NCI-H1694 (cell line): ENCODE measurements at regions not wholly inside any gene's neighbourhood (a gene's known extent, or its start where the extent isn't known, plus 50 kb on each side); places are given as distances from the start of the nearest gene placed in this dataset.

ENCODE experiments used
- DNase-seq: peaks from one replicate; lab custom pipeline; 2025; lab: John Stamatoyannopoulos, UW

DNA sequence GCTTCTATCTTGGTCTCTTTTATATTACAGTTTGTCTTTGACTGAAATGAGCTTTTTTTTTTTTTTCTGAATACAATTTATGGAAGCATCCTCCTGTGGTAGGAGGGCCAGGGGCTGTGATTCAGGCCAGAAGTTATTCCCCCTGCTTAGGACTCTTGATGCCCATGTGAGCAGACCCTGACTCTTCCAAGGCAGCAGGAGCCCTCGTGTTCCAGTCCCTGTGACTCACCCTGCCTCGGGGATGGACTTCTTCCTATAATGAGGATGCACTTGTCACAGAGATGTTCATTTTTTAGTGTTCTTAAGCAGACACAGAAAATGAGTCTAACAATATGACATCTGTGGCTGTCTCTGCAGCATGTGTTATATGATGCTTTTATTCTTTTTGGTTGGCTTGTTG, 1293.7 kb upstream of the AUTS2 start:
- no peak for DNase-seq

DNA sequence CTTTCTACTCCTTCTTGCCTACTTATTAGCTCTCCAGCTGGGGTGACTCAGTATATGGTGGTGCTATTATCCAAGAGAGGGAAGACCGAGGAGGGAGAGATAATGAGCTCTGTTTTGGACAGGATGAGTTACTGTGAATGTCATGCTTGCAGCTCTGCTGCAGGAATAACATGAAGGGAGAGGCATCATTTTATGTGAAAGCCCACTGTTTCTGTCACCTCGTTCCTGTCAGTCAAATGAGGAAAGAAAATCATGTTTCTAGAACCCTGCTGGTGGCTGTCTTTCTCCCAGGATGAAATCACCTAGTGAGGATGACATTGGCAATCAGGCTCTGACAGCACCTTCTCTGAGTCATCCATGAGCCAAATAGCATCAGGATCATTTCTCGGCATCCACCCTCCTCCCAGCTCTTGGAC, 1291.6 kb upstream of the AUTS2 start:
- DNase-seq = no peak

DNA sequence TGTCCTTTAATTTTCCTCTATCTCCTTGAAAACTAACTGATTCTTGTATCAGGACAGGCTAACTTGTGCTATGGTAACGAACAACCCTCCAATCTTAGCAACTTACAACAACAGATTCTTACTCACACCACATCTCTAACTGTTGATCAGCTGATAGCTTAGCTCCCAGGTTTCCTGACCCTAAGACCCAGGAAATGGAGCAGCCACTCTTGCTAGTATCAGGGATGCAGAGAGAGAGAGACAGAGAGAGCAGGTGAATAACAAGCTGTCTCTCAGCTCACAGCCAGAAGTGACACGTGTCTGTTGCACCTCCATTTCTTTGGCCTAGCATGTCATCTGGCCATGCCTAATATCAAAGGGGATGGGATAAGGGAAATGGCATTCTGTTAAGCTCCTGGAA, 1289.0 kb upstream of the AUTS2 start:
- DNase-seq = no peak

DNA sequence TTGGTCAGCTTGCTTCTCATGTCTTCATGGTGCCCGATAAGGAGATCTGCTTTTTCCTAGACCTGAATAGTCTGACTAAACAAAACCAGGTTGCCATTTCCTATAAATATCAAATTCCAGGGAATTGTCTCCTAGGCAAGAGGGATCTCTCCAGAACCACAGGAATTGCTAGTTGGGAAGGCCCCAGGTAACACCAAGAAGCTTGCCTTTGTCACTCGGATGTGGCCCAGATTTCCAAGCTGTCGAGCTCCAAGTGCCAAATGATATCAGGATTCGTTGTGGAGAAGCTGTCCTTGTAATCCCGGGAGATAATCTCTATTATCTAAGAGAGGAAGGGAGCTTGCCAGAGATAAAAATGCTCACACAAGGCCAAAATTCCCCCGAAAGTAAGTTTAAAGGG, 1288.5 kb upstream of the AUTS2 start:
- no peak for DNase-seq

DNA sequence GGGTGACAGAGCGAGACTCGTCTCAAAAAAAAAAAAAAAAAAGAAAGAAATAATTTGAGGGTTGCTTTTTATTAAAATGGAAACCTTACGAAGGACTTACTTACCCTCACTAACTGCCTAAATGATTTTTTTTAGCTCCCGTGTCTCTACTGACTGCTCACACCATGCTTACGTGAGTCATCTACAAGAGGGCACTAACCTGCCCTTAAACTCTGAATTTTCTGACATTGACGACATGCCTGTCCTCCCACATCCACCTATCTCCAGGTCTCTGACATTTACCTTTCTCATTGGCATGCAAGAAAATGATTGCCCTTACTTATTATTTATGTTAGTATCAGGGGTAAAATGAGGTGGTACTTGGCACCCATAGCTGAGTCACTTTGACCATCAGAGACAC, 1286.3 kb upstream of the AUTS2 start:
- DNase-seq = no peak

DNA sequence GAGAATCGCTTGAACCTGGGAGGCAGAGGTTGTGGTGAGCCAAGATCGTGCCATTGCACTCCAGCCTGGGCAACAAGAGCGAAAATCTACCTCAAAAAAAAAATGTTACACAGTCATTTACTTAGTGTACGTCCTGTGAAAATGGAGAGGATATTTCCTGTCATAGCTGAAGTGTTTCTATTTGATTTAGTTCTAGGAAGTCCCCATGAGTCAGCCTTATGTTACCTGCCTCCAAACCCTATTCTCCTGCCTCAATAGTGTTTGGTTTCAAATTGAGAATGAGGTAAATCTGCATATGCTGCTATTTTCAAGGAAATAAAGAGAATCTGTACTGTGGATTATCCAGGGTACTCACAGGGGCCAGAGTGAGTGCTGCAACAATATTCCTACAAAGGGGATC, 1284.5 kb upstream of the AUTS2 start:
- no peak for DNase-seq

DNA sequence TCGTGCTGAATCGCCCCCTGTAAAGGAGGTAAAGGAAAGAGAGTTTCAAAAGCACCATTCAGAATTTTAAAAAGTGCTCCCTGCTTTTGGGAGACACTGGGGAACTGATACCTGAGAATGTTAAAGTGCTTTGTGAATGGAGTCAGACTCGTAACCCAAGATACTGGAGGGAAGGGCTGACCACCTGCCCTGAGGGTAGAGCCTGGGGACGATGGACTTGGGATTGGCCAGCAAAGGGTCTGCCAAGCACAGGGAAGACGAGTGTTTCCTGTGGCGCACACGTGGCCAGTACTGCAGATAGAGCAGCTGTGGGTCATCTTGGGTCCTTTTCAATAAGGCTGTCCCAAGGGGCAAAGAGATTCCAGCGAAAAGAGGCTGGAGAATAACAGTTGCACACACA, 1284.1 kb upstream of the AUTS2 start:
- DNase-seq = no peak

DNA sequence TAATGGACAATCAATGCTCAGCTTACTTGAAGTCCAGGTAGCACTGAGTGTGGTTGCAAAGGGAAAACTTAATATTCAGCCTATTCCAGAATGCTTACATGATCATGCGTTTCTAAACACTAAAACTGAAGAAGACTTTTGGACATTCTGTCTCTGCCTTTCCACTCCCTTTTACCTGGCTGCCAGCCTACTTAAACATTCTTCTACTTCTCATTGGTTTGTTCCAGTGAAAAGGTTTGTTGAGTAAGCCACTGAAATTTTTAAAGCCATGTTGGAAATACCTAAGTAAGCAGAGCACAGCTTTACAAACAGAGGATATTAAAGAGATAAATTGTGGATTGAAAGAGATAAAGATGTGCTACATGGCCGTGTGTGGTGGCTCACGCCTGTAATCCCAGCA, 1280.8 kb upstream of the AUTS2 start:
- no peak for DNase-seq

DNA sequence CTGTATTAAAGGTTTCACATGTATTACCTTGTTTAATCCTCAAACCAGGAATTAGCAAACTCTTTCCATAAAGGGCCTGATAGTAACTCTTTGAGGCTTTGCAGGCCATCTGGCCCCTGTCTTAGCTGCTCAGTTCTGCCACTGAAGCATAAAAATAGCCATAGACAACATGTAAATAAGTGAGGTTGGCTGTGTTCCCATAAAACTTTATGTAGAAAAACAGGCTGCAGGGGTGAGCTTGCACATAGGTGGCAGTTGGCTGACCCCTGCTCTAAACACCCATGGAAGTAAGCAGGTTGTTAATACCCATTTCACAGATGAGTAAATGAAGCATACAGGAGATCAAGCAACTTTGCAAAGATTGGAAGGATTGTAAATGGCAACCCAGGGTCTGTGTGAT, 1279.2 kb upstream of the AUTS2 start:
- DNase-seq = peak; percentile 2

DNA sequence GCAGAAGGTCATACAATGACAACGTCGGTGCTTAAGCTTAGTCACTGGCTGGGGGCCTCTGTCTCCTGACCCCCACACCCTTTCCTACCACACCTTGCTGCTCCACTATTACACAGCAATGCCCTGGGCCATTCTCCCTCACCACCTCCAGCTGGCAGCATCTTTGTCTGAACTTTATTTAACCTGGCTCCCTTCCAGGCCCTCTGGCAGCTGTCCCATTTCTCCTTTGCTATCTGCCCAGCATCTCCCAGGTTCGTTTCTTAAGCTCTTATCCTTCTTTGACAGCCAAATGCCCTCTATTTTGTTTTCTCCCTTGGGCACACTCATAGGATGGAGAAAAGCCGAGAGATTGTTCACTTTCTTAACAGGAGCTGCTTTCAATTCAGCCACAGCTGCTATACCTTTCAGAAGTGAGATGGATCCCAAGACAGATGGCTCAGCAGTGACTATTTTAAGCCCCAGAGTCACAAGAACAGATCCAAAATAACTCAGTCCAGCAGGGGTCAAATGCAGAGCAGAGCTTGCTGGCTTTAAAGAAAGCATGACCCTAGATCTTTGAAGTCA, 1277.1 kb upstream of the AUTS2 start:
- DNase-seq = peak; percentile 49

DNA sequence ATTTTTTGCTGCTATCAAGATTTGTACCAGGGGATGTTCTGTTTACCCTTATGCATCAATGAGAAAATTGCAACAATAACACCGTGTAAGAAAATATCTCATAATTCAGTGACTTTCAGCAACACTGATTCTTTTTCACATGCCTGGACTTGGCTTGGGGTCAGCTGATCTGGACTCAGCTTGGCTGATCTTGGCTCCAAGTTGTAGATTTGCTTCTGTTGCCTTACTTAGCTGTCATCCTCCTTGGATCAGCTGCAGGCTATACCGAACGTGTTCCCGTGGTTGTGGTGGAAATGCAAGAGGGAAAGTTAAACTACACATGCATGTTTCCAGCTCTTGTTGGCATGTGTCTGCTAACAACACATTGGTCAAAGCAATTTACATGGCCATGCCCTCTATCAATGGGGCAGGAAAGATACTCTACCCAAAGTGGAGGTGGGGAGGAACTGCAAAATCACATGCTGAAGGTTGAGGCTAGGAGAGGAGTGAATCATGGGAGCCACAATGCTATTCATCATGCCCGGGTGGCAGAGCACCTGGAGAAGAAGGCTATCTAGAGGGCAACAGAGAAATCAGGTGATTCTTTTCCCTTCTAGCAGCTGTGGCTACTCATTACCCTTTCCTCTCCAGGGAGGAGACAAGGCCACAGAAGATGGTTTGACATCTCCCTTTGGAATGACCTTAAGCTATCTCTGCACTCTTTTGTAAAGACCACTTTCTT, 1276.3 kb upstream of the AUTS2 start:
- no peak for DNase-seq

DNA sequence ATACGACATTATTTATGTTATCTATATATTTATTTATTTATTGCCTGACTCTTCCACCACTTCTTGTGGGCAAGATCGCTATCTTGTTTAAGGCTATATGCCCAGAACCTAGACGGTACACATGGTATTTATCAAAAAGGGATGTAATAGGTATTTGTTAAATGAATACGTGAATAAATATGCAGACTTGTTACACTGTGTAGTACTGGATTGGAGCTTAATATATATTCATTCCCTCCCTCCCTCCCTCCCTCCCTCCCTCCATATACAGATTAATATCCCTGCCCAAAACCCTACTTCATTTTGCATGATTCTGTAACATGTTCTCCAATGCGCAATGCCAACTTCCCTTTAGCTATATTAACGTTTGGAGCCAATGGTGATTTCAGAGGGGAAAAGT, 1273.7 kb upstream of the AUTS2 start:
- DNase-seq = no peak

DNA sequence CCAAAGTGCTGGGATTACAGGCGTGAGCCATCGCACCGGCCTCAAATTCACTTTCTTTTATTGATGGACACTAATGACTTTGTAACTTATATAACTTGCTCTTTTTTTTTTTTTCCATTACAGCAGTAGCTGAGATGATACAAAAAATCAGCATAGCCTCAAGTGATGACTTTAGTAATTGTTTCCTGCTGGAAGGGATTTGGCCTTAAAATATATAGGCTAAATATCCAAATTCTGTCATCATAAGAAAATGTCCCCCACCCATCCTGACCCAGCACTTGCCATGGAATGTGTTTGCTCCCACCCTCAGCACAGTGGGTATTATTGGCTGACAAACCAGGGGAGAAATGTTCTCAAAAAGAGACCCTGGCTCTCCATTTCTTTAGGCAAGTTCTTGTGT, 1264.1 kb upstream of the AUTS2 start:
- no peak for DNase-seq

DNA sequence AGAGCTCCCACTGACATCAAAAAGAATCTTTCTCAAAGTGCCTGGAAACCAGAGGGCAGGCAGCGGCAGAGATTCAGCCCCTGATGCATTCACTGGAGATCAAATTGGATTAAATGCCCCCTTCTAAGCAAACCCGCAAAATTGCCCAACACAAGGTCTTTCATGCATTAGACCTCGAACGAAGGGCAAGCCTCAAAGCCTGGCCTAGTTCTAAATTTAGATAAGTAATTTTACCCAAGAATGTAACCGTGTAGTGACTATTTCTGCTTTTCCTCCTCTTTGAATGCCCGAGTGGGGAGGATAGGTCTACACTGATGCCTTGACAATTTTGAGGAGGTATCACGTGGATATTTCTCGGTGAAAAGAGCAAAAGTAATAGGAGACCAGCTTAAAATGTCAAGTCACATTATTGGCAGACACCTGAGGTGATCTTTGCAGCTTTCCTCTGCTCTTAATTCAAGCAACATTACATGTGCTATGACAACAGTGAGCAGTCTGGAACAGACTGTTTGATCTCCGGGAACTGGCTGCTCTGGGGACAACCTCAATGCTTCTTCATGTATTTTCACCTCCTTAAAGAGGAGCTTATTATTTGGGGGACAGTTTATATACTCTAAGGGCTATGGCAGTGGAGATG, 1263.5 kb upstream of the AUTS2 start:
- DNase-seq = no peak

DNA sequence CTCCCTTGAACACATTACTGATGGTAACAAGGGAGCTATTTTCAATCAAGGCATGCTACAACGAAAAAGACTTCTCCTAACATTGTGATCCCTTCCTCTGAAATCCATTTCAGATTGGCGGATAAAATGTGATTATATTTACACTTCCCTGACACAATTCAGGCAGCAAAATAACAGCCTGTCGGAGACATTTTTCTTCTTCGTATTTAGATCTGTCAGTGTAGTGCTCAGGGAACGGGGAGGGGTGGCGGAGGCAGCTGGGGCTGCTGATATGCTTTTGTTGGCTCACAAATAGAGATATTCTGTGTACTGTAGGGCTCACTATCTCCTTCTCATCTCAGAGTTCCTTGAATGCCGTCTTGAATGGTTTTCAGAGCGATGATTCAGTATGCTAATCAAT, 1261.7 kb upstream of the AUTS2 start:
- DNase-seq = no peak

DNA sequence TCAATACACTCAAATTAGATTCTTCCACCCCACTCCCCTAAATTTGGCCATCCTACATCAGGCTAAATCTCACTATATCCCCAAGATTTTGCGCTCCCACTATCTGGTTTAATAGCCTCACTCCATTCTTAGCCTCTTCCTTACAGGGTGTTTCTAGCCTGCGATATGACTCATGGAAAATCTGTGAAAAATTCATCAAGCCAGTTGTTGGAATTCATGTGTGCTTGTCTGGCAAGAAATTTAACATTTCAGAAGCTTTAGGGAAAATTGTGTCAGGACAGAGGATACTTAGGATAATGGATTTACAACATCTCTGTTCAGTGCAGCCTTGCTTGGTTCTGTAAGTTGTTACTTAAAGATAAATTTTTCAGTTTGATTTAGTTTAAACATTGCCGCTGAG, 1249.9 kb upstream of the AUTS2 start:
- no peak for DNase-seq

DNA sequence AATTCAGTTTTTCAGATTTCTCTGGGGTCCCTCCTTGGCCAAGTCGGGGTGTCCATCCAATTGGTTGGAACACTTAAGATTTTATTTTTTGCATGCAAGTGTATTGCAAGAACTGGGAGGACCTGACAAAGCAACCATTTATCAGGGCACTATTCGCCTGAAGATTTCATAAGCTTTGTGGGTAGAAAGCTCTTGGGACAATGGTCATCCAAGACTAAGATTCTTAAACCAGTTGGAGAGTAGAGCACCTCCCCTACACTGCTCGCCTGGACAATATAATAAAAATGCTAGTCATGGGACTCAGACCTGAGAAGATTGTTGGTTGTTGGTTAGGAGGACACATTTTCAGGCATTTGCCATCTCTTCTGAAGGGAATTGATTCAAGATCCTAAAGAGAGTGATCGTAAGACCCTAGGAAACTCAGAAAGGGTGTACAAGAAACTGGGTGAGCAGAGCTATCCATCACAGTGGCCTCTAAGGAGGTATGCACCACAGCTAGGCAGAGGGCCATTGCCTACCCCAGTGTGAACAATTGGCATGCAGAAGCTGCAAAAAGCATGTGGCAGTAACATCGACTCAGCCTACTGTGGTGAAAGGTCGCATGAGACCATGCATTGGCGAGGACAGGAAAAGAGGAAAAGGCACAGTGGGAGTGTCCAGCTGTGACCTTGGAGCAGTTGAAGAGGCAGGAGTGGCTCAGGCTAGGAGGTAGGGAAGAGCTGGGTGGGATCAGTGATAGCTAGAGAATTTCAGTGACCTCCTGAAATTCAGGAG, 1235.3 kb upstream of the AUTS2 start:
- DNase-seq = no peak

DNA sequence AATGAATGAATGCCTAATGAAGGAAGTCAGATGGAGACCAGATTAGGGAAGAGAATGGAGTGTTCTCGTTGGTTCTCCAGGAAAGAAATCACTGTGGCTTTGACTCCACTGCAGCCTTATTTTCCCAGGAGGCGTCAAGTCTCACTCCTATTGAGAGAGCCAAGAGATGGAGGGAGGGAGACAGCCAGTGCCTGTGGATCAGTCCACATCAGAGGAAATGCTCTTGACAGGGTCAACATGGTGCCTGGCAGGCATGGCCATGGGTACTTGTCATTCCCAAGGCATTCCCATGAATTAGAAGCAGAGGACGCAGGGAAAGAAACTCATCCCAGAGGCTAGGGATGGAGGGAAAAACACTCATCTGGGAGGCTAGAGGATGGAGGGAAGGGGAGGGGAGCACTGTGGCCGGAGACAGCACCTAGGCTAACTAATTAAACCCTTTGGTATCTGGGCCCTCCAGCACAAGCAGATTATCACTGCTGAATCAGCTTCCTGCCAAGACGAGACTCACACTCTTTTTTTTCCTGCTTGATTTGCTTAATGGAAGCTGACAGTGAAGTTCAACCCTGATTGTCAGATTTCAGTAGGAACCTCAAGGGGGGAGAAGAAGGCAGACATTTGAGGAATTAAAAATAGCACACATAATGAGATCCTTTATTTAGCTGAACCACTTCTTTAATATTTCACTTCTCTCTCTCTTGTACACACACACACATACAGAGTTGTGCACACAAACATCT, 1233.2 kb upstream of the AUTS2 start:
- no peak for DNase-seq

DNA sequence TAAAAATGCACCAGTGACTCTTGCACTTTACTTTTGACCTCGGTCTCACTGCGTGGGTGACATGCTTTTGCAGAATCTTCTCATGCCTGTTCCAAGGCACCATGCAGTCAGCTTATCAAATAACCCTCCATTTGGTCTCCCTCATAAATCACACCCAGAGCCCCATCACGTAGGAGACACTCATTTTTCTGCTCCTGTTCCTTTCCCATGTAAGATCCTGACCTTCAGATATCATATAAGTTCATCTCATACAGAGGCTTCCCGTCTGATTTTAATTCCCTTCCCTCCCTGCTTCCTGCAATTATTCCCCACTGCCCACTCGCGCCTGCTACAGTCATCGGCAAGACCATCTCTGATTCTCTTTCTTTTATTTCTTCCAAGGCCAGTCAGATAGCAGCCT, 1226.3 kb upstream of the AUTS2 start:
- DNase-seq = no peak

DNA sequence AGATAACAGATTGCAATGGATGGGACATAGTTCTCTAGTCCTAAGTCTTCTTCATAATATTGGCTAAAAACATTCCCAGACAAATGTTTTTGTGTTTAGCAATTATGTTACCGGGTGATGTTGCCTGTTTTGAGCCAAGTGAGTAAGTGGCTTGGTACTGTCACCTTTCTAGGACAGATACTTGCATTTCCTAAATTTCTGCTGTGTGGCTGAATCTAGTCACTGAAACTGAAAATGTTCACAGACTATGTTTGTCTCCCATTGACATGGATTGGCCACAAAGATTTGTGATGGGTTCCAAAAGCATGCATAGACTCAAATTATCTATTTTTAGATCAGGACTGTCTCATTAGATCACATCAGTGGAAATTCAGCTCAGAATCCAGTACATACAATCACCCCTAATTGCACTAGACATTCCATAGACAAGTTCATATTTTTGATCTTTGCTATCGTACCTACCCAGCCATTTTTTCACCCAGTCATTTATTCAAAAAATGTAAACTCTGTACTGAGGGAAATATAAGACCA, 1222.1 kb upstream of the AUTS2 start:
- no peak for DNase-seq

DNA sequence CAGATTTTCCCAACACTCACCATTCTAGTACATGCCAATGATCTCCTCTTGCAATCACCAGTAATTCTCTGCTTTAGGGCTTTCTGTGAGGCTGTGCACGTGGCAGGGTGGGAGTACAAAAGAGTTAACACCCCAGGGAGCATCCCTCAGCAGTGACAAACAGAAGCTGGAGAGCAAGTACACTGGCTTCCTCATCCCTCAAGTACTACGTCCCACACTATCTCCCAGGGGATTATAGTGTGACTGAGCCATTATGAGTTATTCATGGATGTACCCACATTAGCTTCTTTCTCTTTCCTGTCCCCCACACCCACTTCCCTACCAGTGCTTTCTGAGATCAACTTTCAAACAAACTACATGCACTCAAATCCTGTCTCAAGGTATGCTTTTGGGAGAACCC, 1216.5 kb upstream of the AUTS2 start:
- DNase-seq = no peak

DNA sequence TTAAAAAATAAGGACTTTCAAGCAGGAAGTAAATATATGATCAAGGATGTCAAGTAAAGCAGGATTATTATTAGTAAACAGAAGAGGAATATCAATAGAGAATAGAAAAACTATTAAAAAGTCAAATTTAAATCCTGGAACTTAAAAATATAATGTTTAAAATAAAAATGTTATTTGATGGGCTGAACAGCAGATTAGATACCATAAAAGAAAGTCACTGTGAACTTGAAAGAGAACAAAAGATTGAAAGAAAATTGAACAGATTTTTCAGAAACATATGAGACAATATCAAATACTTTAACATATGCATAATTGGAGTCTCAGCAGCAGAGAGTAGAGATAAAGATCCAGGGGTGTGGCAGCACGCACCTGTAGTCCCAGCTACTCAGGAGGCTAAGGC, 1213.7 kb upstream of the AUTS2 start:
- DNase-seq = no peak
